Immature natural killer cell (primary cell): ENCODE measurements at regions not wholly inside any gene's neighbourhood (a gene's known extent, or its start where the extent isn't known, plus 50 kb on each side); places are given as distances from the start of the nearest gene placed in this dataset.

Experiments used
- DNase-seq, 3 donors: peaks; one replicate each; pipeline ENCODE4 v3.0.0; 2022; ENCODE audit warnings: mixed read lengths in 1 of 3
- H3K27ac Mint-ChIP-seq, 6 donors: one replicate each; pipeline ENCODE4 v1.8.0; 2020; ENCODE audit warnings: mixed read lengths in 6 of 6, mild to moderate bottlenecking in 5 of 6, inconsistent platforms in 4 of 6, moderate library complexity in 3 of 6
- H3K27me3 Mint-ChIP-seq, 3 donors: one replicate each; pipeline ENCODE4 v1.8.0; 2020 to 2021; ENCODE audit warnings: low read depth in 3 of 3, mild to moderate bottlenecking in 3 of 3, mixed read lengths in 3 of 3, moderate library complexity in 3 of 3, inconsistent platforms in 1 of 3
- H3K36me3 Mint-ChIP-seq, 3 donors: one replicate each; pipeline ENCODE4 v1.8.0; 2020; ENCODE audit warnings: mixed read lengths in 3 of 3, inconsistent platforms in 2 of 3, mild to moderate bottlenecking in 2 of 3
- H3K4me1 Mint-ChIP-seq, 2 donors: one replicate each; pipeline ENCODE4 v1.8.0; 2020; ENCODE audit warnings: inconsistent platforms in 2 of 2, mild to moderate bottlenecking in 2 of 2, mixed read lengths in 2 of 2, moderate library complexity in 1 of 2
- H3K4me3 Mint-ChIP-seq, 5 donors: one replicate each; pipeline ENCODE4 v1.8.0; 2020; ENCODE audit warnings: mild to moderate bottlenecking in 5 of 5, mixed read lengths in 5 of 5, inconsistent platforms in 3 of 5, moderate library complexity in 3 of 5
- H3K9me3 Mint-ChIP-seq, 6 donors: one replicate each; pipeline ENCODE4 v1.8.0; 2020; ENCODE audit warnings: mild to moderate bottlenecking in 6 of 6, mixed read lengths in 6 of 6, inconsistent platforms in 4 of 6, moderate library complexity in 3 of 6

- peaks cover 0 to 13% (median 3%) of the 10 kb centered on the region in 3 donors for H3K36me3 Mint-ChIP-seq
- peaks cover 15 to 42% (median 27%) of the 10 kb centered on the region in 6 donors for H3K9me3 Mint-ChIP-seq
- peaks cover 17 to 32% (median 28%) of the 10 kb centered on the region in 3 donors for H3K27me3 Mint-ChIP-seq
- H3K4me1 Mint-ChIP-seq = peaks cover 6 to 11% of the 10 kb centered on the region in 2 donors
- no peak overlapping the region for H3K27ac Mint-ChIP-seq
- peak overlapping the region in 1 of 5 donors; percentile 0 for H3K4me3 Mint-ChIP-seq
- no peak for DNase-seq
Observed at GRCh38 chr6:28710466-28711191, 184.9 kb downstream of the GPX5 start.

- Mint-ChIP-seq H3K27me3 (peaks cover 17 to 29% (median 28%) of the 10 kb centered on the region in 3 donors), H3K9me3 (peaks cover 10 to 39% (median 25%) of the 10 kb centered on the region in 6 donors), H3K36me3 (peaks cover 0 to 13% (median 3%) of the 10 kb centered on the region in 3 donors), H3K4me1 (peaks cover 6 to 11% of the 10 kb centered on the region in 2 donors), H3K4me3 (no peak overlapping the region), H3K27ac (no peak overlapping the region)
- no peak for DNase-seq
Observed at GRCh38 chr6:28711325-28711724, 185.6 kb downstream of the GPX5 start.

GRCh38 chr6:28711788-28712341, 186.2 kb downstream of the GPX5 start:
- Mint-ChIP-seq H3K27me3 (peaks cover 17 to 29% (median 27%) of the 10 kb centered on the region in 3 donors), H3K4me3 (no peak overlapping the region), H3K36me3 (peaks cover 0 to 13% (median 2%) of the 10 kb centered on the region in 3 donors), H3K9me3 (peaks cover 8 to 34% (median 22%) of the 10 kb centered on the region in 6 donors), H3K27ac (no peak overlapping the region), H3K4me1 (peaks cover 6 to 11% of the 10 kb centered on the region in 2 donors)
- DNase-seq = no peak

- Mint-ChIP-seq H3K27ac (no peak overlapping the region), H3K36me3 (peaks cover 0 to 10% (median 0%) of the 10 kb centered on the region in 3 donors), H3K27me3 (peaks cover 15 to 25% (median 21%) of the 10 kb centered on the region in 3 donors), H3K4me1 (peaks cover 6 to 11% of the 10 kb centered on the region in 2 donors), H3K4me3 (no peak overlapping the region), H3K9me3 (peaks cover 3 to 23% (median 14%) of the 10 kb centered on the region in 6 donors)
- DNase-seq = no peak
Observed at GRCh38 chr6:28712982-28713381, 187.3 kb downstream of the GPX5 start.

GRCh38 chr6:28719275-28719940, 193.7 kb downstream of the GPX5 start:
- H3K36me3 Mint-ChIP-seq = no peaks in the 10 kb centered on the region
- H3K27me3 Mint-ChIP-seq = peaks cover 6 to 17% (median 12%) of the 10 kb centered on the region in 3 donors
- H3K27ac Mint-ChIP-seq = no peak overlapping the region
- H3K4me3 Mint-ChIP-seq = no peak overlapping the region
- no peaks in the 10 kb centered on the region for H3K4me1 Mint-ChIP-seq
- no peak for DNase-seq
- peaks cover 0 to 4% (median 0%) of the 10 kb centered on the region in 6 donors for H3K9me3 Mint-ChIP-seq

- Mint-ChIP-seq H3K4me3 (no peak overlapping the region), H3K9me3 (peaks cover 0 to 4% (median 0%) of the 10 kb centered on the region in 6 donors), H3K27me3 (peaks cover 7 to 20% (median 17%) of the 10 kb centered on the region in 3 donors), H3K4me1 (no peaks in the 10 kb centered on the region), H3K36me3 (no peaks in the 10 kb centered on the region), H3K27ac (no peak overlapping the region)
- DNase-seq = no peak
Observed at GRCh38 chr6:28720357-28721231, 194.9 kb downstream of the GPX5 start.

GRCh38 chr6:28721372-28721771, 195.7 kb downstream of the GPX5 start:
- H3K27me3 Mint-ChIP-seq = peaks cover 8 to 20% (median 17%) of the 10 kb centered on the region in 3 donors
- no peak for DNase-seq
- no peak overlapping the region for H3K4me3 Mint-ChIP-seq
- H3K36me3 Mint-ChIP-seq = no peaks in the 10 kb centered on the region
- H3K27ac Mint-ChIP-seq = no peak overlapping the region
- peaks cover 0 to 4% (median 0%) of the 10 kb centered on the region in 6 donors for H3K9me3 Mint-ChIP-seq
- no peaks in the 10 kb centered on the region for H3K4me1 Mint-ChIP-seq

GRCh38 chr6:28724395-28724794, 198.7 kb downstream of the GPX5 start:
- H3K36me3 Mint-ChIP-seq = peaks cover 0 to 5% (median 0%) of the 10 kb centered on the region in 3 donors
- no peak overlapping the region for H3K27ac Mint-ChIP-seq
- H3K27me3 Mint-ChIP-seq = peaks cover 13 to 38% (median 22%) of the 10 kb centered on the region in 3 donors
- H3K4me3 Mint-ChIP-seq = no peak overlapping the region
- H3K4me1 Mint-ChIP-seq = peaks cover 10 to 20% of the 10 kb centered on the region in 2 donors
- no peak for DNase-seq
- H3K9me3 Mint-ChIP-seq = peaks cover 0 to 21% (median 6%) of the 10 kb centered on the region in 6 donors

- peaks cover 0 to 5% (median 0%) of the 10 kb centered on the region in 3 donors for H3K36me3 Mint-ChIP-seq
- peaks cover 2 to 30% (median 7%) of the 10 kb centered on the region in 6 donors for H3K9me3 Mint-ChIP-seq
- no peak overlapping the region for H3K27ac Mint-ChIP-seq
- H3K4me1 Mint-ChIP-seq = peaks cover 17 to 30% of the 10 kb centered on the region in 2 donors
- H3K4me3 Mint-ChIP-seq = no peak overlapping the region
- DNase-seq = no peak
- H3K27me3 Mint-ChIP-seq = peaks cover 18 to 44% (median 25%) of the 10 kb centered on the region in 3 donors
Observed at GRCh38 chr6:28725274-28725809, 198.4 kb downstream of the TRIM27 start.

- H3K27me3 Mint-ChIP-seq = peaks cover 18 to 47% (median 26%) of the 10 kb centered on the region in 3 donors
- no peak for DNase-seq
- peaks cover 0 to 9% (median 0%) of the 10 kb centered on the region in 3 donors for H3K36me3 Mint-ChIP-seq
- no peak overlapping the region for H3K27ac Mint-ChIP-seq
- peaks cover 17 to 35% of the 10 kb centered on the region in 2 donors for H3K4me1 Mint-ChIP-seq
- H3K4me3 Mint-ChIP-seq = no peak overlapping the region
- H3K9me3 Mint-ChIP-seq = peaks cover 4 to 36% (median 7%) of the 10 kb centered on the region in 6 donors
Observed at GRCh38 chr6:28725890-28726348, 197.9 kb downstream of the TRIM27 start.

- Mint-ChIP-seq H3K27ac (no peak overlapping the region), H3K9me3 (peaks cover 4 to 42% (median 8%) of the 10 kb centered on the region in 6 donors), H3K4me1 (peaks cover 17 to 35% of the 10 kb centered on the region in 2 donors), H3K27me3 (peaks cover 22 to 54% (median 25%) of the 10 kb centered on the region in 3 donors), H3K4me3 (no peak overlapping the region), H3K36me3 (peaks cover 0 to 9% (median 0%) of the 10 kb centered on the region in 3 donors)
- DNase-seq = no peak
Observed at GRCh38 chr6:28726569-28727309, 197.0 kb downstream of the TRIM27 start.

- H3K27ac Mint-ChIP-seq = no peak overlapping the region
- no peak for DNase-seq
- H3K4me1 Mint-ChIP-seq = peaks cover 17 to 35% of the 10 kb centered on the region in 2 donors
- H3K4me3 Mint-ChIP-seq = peak overlapping the region; percentile 78 to 90 (median 87)
- H3K27me3 Mint-ChIP-seq = peaks cover 26 to 52% (median 28%) of the 10 kb centered on the region in 3 donors
- H3K36me3 Mint-ChIP-seq = peaks cover 0 to 9% (median 0%) of the 10 kb centered on the region in 3 donors
- peaks cover 6 to 48% (median 10%) of the 10 kb centered on the region in 6 donors for H3K9me3 Mint-ChIP-seq
Observed at GRCh38 chr6:28727559-28728211, 196.1 kb downstream of the TRIM27 start.
